ENCODE measurements at regions not wholly inside any gene's neighbourhood (a gene's known extent, or its start where the extent isn't known, plus 50 kb on each side); places are given as distances from the start of the nearest gene placed in this dataset.

DNA sequence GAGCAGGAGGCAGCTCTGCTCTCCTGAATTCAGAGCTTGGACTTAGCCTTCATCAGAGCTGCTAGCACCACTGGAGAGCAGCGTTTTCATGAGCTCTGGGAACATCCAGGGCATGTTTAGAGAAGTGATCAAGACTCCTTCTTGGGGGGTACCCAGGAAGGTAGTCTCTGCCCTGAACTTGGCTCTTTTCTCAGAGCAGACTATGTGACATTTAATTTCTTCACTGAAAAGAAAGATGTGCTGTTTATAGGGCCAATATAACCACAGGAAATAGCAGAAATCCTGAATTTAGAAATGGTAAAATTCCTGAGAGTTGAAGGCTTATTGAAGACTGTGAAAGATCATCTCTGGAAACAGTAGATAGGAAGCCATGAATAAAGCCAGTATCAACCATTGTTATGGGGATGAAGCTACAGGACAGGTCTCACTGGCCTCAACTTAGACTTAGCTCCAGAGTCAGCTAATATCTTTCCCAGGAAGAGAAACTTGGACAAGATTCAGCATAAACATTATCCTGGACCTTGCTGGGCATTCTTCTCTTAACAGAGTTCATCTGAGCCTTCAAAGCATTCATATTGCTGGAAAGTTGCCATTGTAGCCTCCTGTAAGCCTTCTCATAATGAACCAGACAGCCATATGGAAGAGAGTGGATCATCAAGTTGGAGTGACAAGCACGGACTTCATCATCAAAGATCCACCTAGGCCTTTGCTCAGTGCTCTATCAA lies 386.6 kb upstream of the THBS1 start:
- DNase-seq = no peak

- DNase-seq = no peak
Measured at GRCh38 chr15:39195961-39196486, 384.9 kb upstream of the THBS1 start.

DNA sequence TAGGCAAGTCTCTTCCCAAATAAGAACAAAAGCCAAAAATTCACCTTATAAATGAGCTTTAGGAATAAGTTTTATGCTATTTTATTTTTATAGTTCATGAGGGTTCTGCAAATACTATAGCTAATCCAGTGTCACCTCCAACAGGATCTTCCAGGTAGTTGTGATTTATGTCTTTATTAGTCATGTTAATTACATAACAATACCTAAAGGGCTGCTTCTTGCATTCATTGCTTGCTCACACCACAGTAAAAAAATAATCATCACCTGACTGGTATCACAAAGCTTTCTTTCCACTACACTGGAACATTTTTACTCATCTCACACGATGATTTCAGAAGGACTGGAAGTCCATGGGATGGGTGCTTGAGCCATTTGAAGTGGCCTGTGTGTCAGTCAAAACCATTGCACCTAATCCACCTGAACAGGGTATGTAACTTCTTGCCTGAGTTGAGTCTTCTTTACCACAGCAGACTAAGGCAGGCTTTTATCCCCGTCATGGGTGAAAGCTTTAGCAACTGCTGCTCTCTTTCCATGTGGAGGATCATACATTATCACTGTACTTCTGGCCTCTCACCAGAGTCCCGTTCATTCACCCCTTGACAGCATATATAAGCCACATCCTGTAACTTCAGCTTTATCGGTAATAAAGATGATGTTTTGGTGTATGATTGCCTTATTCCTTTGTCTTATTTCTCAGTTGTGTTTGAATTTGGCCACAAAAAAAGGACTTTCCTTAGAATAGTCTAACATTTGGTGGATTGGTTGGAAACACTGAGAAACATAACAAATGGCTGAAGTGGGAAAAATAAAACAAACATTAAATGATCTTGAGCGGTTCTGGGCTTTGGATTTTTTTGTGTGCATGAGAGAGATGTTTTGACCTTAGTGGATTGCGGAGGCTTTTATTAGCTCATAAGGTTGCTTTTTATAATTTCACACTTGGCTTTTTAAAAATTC lies 382.6 kb upstream of the THBS1 start:
- no peak for DNase-seq

DNA sequence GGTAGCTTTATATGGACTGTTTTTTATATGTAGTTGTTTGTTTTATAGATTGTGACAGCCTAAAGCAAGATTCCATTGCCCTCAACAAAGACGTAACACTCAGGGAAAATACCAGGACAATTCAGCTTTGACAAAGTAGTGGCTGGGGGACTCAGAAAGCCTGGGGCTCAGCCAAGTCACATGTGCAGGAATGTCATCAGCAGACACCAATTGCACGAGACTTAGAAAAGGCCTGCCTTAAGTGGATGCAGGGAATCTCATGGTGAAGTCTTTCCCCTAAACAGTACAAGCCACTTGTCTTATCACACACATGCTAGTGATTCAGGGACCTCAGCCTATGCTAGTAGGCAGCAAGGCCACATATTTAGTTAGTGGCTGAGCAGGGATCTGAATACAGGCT lies 381.8 kb upstream of the THBS1 start:
- DNase-seq = no peak

GRCh38 chr15:39200586-39200985 lies 380.3 kb upstream of the THBS1 start:
- no peak for DNase-seq

GRCh38 chr15:39202641-39203040 lies 378.2 kb upstream of the THBS1 start:
- DNase-seq = no peak

GRCh38 chr15:39204031-39204430 lies 376.8 kb upstream of the THBS1 start:
- DNase-seq = no peak

DNA sequence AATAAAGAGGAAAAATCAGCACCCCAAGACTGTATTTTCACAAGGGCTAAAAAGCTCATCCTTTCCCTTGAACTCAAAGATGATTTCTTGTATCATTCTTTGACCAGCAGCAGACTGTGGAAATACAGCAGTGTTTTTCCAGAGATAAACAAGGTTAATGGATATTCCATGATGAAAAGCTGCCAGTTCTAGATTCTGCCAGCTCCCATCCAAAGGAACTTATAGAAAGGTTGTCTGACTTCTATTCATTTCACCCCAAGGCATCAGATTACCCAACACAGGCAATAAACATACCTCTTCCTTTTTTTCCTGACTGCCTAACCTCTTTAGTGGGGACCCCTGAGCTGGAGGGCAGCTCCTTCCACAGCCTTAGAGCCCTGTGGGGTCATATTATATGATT lies 375.8 kb upstream of the THBS1 start:
- no peak for DNase-seq

DNA sequence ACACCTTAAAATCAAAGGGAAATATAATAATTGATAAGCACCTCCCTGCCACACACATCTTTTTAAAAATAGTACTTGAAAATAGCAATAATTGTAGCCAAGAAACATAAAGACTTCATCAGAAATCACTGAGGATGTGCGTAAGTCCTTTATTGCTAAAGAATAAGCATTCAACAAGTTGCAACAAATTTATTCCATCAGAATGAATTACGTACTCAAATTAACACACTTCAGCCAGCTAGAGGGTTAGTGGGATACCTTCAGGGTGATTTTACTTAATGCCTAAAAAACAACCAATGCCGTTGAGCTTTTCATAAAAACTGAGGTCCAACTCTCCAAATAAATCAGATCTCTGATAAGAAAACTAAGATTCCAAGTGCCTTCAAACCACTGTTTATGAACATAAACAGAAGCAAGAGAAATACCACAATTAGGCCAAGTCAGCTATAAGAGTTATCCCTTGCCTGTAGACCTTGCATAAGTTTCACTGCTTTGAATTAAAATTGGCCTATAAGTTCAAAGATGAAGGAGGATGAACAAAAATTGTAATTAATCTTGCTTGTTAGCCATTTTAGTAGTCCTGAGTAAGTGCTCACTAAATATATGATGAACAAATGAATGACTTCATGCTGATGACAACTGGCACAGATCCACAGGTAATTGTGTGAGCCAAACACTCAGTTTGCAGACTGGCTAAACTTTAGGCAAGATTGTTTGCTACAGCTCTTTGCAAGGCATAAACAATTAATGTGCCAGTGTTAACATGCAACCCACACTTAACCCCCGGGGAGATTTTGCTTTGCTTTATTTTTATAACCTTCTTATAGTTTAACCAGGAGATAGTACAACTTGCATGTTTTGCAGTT lies 375.1 kb upstream of the THBS1 start:
- no peak for DNase-seq

- no peak for DNase-seq
Measured at GRCh38 chr15:39207532-39208115, 373.3 kb upstream of the THBS1 start.

DNA sequence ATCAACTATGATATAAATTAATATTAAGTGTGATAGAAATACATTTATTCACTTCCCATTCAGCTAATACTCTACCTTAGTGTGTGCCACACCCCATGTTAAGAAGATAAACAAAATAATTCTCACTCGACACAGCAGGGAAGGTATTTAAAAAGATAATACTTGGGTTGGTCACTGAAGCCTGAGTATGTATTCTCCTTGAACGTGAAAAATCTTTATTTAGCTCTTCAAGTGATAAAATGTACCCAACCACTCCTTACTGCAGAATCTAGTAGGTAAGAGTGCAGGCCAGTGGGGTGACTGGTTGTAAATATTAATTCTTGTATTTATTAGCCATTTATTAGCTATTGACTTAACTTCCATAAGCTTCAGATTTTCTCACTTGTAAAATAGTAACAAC lies 372.7 kb upstream of the THBS1 start:
- DNase-seq = no peak

- DNase-seq = no peak
Measured at GRCh38 chr15:39209548-39210211, 371.2 kb upstream of the THBS1 start.

GRCh38 chr15:39211108-39211979 lies 369.5 kb upstream of the THBS1 start:
- DNase-seq = no peak

GRCh38 chr15:39213385-39213840 lies 367.5 kb upstream of the THBS1 start:
- no peak for DNase-seq

DNA sequence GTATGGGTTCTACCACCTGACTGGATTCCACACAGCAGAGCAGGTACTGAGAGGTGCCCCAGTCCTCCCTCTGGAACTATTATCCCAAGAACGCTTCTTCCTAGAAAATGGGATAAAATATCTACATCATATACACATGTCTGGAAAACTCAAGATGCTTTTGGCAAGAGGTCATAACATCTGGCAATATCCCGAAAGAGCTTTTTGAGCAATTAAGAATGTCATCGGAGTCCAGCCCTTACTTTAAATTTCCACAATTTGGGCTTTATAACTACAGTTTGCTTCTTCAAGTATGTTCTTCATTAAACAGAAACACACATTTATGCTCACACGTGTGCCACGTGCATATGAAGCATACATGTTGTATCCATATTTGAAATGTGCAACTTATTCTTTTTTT lies 365.9 kb upstream of the THBS1 start:
- DNase-seq = no peak

GRCh38 chr15:39216816-39217215 lies 364.1 kb upstream of the THBS1 start:
- DNase-seq = no peak

- no peak for DNase-seq
Measured at GRCh38 chr15:39219608-39220007, 361.3 kb upstream of the THBS1 start.

DNA sequence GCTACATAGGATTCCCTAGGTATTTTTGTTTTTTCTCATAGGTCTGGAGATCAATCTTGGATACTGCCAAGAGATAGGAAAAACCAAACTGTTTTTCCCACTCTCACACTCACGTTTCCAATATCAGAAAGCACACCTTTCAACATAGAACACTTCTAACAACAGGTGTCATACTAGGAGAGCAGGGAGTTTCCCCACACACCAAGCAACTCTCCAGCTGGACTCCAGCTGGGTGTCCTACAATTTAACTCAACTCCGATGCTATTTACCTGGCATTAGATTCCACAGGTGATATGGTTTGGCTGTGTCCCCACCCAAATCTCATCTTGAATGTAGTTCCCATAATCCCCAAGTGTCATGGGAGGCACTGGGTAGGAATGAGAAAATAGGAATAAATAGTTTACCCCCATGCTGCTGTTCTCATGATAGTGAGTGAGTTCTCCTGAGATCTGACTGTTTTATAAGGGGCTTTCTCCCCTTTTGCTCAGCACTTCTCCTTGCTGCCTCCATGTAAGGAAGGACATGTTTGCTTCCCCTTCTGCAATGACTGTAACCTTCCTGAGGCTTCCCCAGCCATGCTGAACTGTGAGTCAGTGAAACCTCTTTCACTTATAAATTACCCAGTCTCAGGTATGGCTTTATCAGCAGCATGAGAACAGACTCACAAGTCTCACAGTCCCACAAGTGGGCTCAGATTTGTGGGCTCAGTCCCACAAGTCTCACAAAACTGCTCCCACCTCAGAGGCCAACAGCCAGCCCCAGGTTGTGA lies 354.5 kb upstream of the THBS1 start:
- no peak for DNase-seq

DNA sequence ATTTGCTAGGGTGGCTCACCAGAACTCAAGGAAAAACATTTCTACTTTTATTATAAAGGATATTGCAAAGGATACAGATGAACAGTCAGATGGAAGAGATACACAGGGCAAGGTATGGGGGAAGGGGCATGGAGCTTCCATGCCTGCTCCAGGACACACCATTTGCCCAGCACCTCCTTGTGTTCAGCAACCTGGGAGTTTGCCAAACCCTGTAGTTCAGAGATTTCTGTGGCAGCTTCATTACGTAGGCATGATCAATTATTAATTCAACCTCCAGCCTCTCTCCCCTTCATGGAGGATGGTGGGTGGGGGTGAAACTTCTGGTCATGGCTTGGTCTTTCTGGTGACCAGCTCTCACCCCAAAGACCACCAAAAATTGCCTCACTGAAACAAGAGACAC lies 353.9 kb upstream of the THBS1 start:
- no peak for DNase-seq

GRCh38 chr15:39228889-39229288 lies 352.0 kb upstream of the THBS1 start:
- DNase-seq = no peak
